Activated T-helper 1 cell treated with anti-CD3 and anti-CD28 coated beads, Interleukin-12 subunit alpha, Interleukin-12 subunit beta, Interleukin-2, Interleukin-4 antibody, amounts not matched to agents 30 ng/mL and 10 ng/mL and 1 ng/mL, durations not matched to agents 14 hours and 24 hours and 36 hours (primary cell): ENCODE measurements at regions not wholly inside any gene's neighbourhood (a gene's known extent, or its start where the extent isn't known, plus 50 kb on each side); places are given as distances from the start of the nearest gene placed in this dataset.
A peak's percentile ranks its signal among the peaks of the same experiment; 100 is the strongest.
"Not testable (repeated sequence)": the region's sequence is repeated elsewhere in the genome, so short reads cannot be mapped to it uniquely, and the experiment has no call there.

Experiments used
- DNase-seq: peaks from one replicate; pipeline ENCODE4 v3.0.0; 2021; ENCODE audit warnings: low spot score
- H3K27ac Mint-ChIP-seq: one replicate; pipeline ENCODE4 v1.8.0; 2021; ENCODE audit warnings: mild to moderate bottlenecking, mixed read lengths
- H3K27me3 Mint-ChIP-seq: one replicate; pipeline ENCODE4 v1.8.0; 2022; ENCODE audit warnings: mild to moderate bottlenecking, moderate library complexity, mixed read lengths; ENCODE audit not compliant: insufficient read depth
- H3K36me3 Mint-ChIP-seq: one replicate; pipeline ENCODE4 v1.8.0; 2021; ENCODE audit warnings: low read depth, mixed read lengths
- H3K4me1 Mint-ChIP-seq: one replicate; pipeline ENCODE4 v1.8.0; 2021; ENCODE audit warnings: low read depth, mixed read lengths
- H3K4me3 Mint-ChIP-seq: one replicate; pipeline ENCODE4 v1.8.0; 2021; ENCODE audit warnings: mild to moderate bottlenecking, moderate library complexity, mixed read lengths
- H3K9me3 Mint-ChIP-seq: one replicate; pipeline ENCODE4 v1.8.0; 2021; ENCODE audit warnings: mixed read lengths
- intact Hi-C: fragments of 100-400 bp; cut with micrococcal nuclease; formaldehyde crosslinking; loops from one replicate; pipeline ENCODE4 v1.15.1; 2024

- Mint-ChIP-seq H3K27me3 (no peaks in the 10 kb centered on the region), H3K36me3 (no peaks in the 10 kb centered on the region), H3K4me1 (peaks cover 38% of the 10 kb centered on the region), H3K4me3 (peak overlapping the region; percentile 20), H3K27ac (peak overlapping the region; percentile 76), H3K9me3 (no peaks in the 10 kb centered on the region)
- peak; percentile 48 for DNase-seq
- intact Hi-C loops, result loop anchor here (1.0 to 2.0 kb wide), 3 partner anchors 13 to 47 kb away; no protein-coding TSS in a partner anchor
Measured at GRCh38 chr10:3887885-3888476, 103.0 kb upstream of the KLF6 start.

GRCh38 chr10:3887404-3887803, 102.4 kb upstream of the KLF6 start:
- intact Hi-C loops, result loop anchor here (1.0 kb wide), 1 partner anchor 12 kb away; no protein-coding TSS in a partner anchor
- Mint-ChIP-seq H3K9me3 (no peaks in the 10 kb centered on the region), H3K27me3 (no peaks in the 10 kb centered on the region), H3K4me1 (peaks cover 32% of the 10 kb centered on the region), H3K4me3 (no peak overlapping the region), H3K36me3 (no peaks in the 10 kb centered on the region), H3K27ac (peak overlapping the region; percentile 76)
- no peak for DNase-seq

GRCh38 chr10:3886641-3887251, 101.7 kb upstream of the KLF6 start:
- DNase-seq, result no peak
- Mint-ChIP-seq H3K27ac (peak overlapping the region; percentile 11), H3K36me3 (peaks cover under 1% of the 10 kb centered on the region), H3K4me1 (peaks cover 26% of the 10 kb centered on the region), H3K4me3 (no peak overlapping the region), H3K27me3 (no peaks in the 10 kb centered on the region), H3K9me3 (peaks cover 4% of the 10 kb centered on the region)
- intact Hi-C loops, result loop anchor here (1.0 kb wide), 1 partner anchor 11 kb away; no protein-coding TSS in a partner anchor

GRCh38 chr10:3886191-3886590, 101.2 kb upstream of the KLF6 start:
- intact Hi-C loops, result no loop called here
- Mint-ChIP-seq H3K4me3 (no peak overlapping the region), H3K27ac (no peak overlapping the region), H3K27me3 (no peaks in the 10 kb centered on the region), H3K36me3 (peaks cover 2% of the 10 kb centered on the region), H3K4me1 (peaks cover 25% of the 10 kb centered on the region), H3K9me3 (peaks cover 7% of the 10 kb centered on the region)
- no peak for DNase-seq

GRCh38 chr10:3882855-3883254, 97.8 kb upstream of the KLF6 start:
- Mint-ChIP-seq H3K27me3 (no peaks in the 10 kb centered on the region), H3K4me1 (peaks cover 21% of the 10 kb centered on the region), H3K36me3 (peaks cover 2% of the 10 kb centered on the region), H3K27ac (no peak overlapping the region), H3K4me3 (no peak overlapping the region), H3K9me3 (peaks cover 7% of the 10 kb centered on the region)
- intact Hi-C loops, result no loop called here
- DNase-seq, result no peak

GRCh38 chr10:3881622-3882021, 96.6 kb upstream of the KLF6 start:
- intact Hi-C loops, result no loop called here
- H3K4me1 Mint-ChIP-seq, result peaks cover 19% of the 10 kb centered on the region
- H3K9me3 Mint-ChIP-seq, result peaks cover 7% of the 10 kb centered on the region
- H3K4me3 Mint-ChIP-seq, result no peak overlapping the region
- no peak overlapping the region for H3K27ac Mint-ChIP-seq
- H3K27me3 Mint-ChIP-seq, result no peaks in the 10 kb centered on the region
- peaks cover 2% of the 10 kb centered on the region for H3K36me3 Mint-ChIP-seq
- no peak for DNase-seq

- intact Hi-C loops, result no loop called here
- peaks cover 2% of the 10 kb centered on the region for H3K36me3 Mint-ChIP-seq
- no peaks in the 10 kb centered on the region for H3K27me3 Mint-ChIP-seq
- H3K4me3 Mint-ChIP-seq, result no peak overlapping the region
- peaks cover 34% of the 10 kb centered on the region for H3K4me1 Mint-ChIP-seq
- H3K9me3 Mint-ChIP-seq, result peaks cover 7% of the 10 kb centered on the region
- DNase-seq, result no peak
- H3K27ac Mint-ChIP-seq, result no peak overlapping the region
Measured at GRCh38 chr10:3879073-3879472, 94.1 kb upstream of the KLF6 start.

- Mint-ChIP-seq H3K27me3 (no peaks in the 10 kb centered on the region), H3K9me3 (peaks cover 7% of the 10 kb centered on the region), H3K27ac (peak overlapping the region; percentile 52), H3K4me1 (peaks cover 47% of the 10 kb centered on the region), H3K4me3 (no peak overlapping the region), H3K36me3 (peaks cover 2% of the 10 kb centered on the region)
- no peak for DNase-seq
- intact Hi-C loops, result no loop called here
Measured at GRCh38 chr10:3877211-3878000, 92.4 kb upstream of the KLF6 start.

GRCh38 chr10:3876350-3876962, 91.4 kb upstream of the KLF6 start:
- no peaks in the 10 kb centered on the region for H3K9me3 Mint-ChIP-seq
- no peak overlapping the region for H3K4me3 Mint-ChIP-seq
- H3K27ac Mint-ChIP-seq, result peak overlapping the region; percentile 77
- intact Hi-C loops, result no loop called here
- no peak for DNase-seq
- H3K27me3 Mint-ChIP-seq, result no peaks in the 10 kb centered on the region
- H3K36me3 Mint-ChIP-seq, result no peaks in the 10 kb centered on the region
- H3K4me1 Mint-ChIP-seq, result peaks cover 57% of the 10 kb centered on the region

GRCh38 chr10:3875842-3876235, 90.8 kb upstream of the KLF6 start:
- Mint-ChIP-seq H3K36me3 (no peaks in the 10 kb centered on the region), H3K27me3 (no peaks in the 10 kb centered on the region), H3K4me1 (peaks cover 59% of the 10 kb centered on the region), H3K27ac (peak overlapping the region; percentile 77), H3K9me3 (no peaks in the 10 kb centered on the region), H3K4me3 (no peak overlapping the region)
- intact Hi-C loops, result loop anchor here (1.0 to 2.0 kb wide), 5 partner anchors 11 to 117 kb away; no protein-coding TSS in a partner anchor
- no peak for DNase-seq

GRCh38 chr10:3874990-3875841, 90.2 kb upstream of the KLF6 start:
- H3K4me1 Mint-ChIP-seq, result peaks cover 59% of the 10 kb centered on the region
- H3K9me3 Mint-ChIP-seq, result no peaks in the 10 kb centered on the region
- intact Hi-C loops, result loop anchor here (1.0 to 2.0 kb wide), 5 partner anchors 12 to 116 kb away; no protein-coding TSS in a partner anchor
- peak overlapping the region; percentile 77 for H3K27ac Mint-ChIP-seq
- no peaks in the 10 kb centered on the region for H3K27me3 Mint-ChIP-seq
- H3K4me3 Mint-ChIP-seq, result no peak overlapping the region
- no peak for DNase-seq
- no peaks in the 10 kb centered on the region for H3K36me3 Mint-ChIP-seq

- not testable (repeated sequence) for DNase-seq, H3K36me3 Mint-ChIP-seq, H3K4me3 Mint-ChIP-seq, H3K9me3 Mint-ChIP-seq, H3K27me3 Mint-ChIP-seq
- intact Hi-C loops, result loop anchor here (2.0 kb wide), 3 partner anchors 28 to 116 kb away; no protein-coding TSS in a partner anchor
- Mint-ChIP-seq H3K4me1 (peaks cover 62% of the 10 kb centered on the region), H3K27ac (peak overlapping the region; percentile 77)
Measured at GRCh38 chr10:3874610-3874989, 89.6 kb upstream of the KLF6 start.
